ENCODE measurements at regions not wholly inside any gene's neighbourhood (a gene's known extent, or its start where the extent isn't known, plus 50 kb on each side); places are given as distances from the start of the nearest gene placed in this dataset.

GRCh38 chr14:97539884-97540283 is 742.7 kb downstream of the VRK1 start:
- DNase-seq = no peak

- DNase-seq = no peak
These were observed 746.0 kb downstream of the VRK1 start for GRCh38 chr14:97543221-97543620.

- DNase-seq = no peak
These were observed 746.6 kb downstream of the VRK1 start for GRCh38 chr14:97543816-97544215.

- no peak for DNase-seq
These were observed 747.4 kb downstream of the VRK1 start for GRCh38 chr14:97544571-97544970.

- no peak for DNase-seq
These were observed 749.5 kb downstream of the VRK1 start for GRCh38 chr14:97546491-97547230.

- no peak for DNase-seq
These were observed 753.3 kb downstream of the VRK1 start for GRCh38 chr14:97550463-97550862.

GRCh38 chr14:97554597-97554996 is 757.4 kb downstream of the VRK1 start:
- DNase-seq = no peak

GRCh38 chr14:97564334-97564733 is 767.2 kb downstream of the VRK1 start:
- DNase-seq = no peak

- no peak for DNase-seq
These were observed 774.0 kb downstream of the VRK1 start for GRCh38 chr14:97571201-97571600.

GRCh38 chr14:97571866-97572555 is 774.8 kb downstream of the VRK1 start:
- no peak for DNase-seq

GRCh38 chr14:97572583-97573458 is 775.6 kb downstream of the VRK1 start:
- no peak for DNase-seq

GRCh38 chr14:97575677-97576076 is 778.5 kb downstream of the VRK1 start:
- no peak for DNase-seq

- DNase-seq = no peak
These were observed 781.9 kb downstream of the VRK1 start for GRCh38 chr14:97578982-97579548.

- no peak for DNase-seq
These were observed 783.8 kb downstream of the VRK1 start for GRCh38 chr14:97581016-97581415.

GRCh38 chr14:97582022-97582421 is 784.8 kb downstream of the VRK1 start:
- no peak for DNase-seq

- no peak for DNase-seq
These were observed 787.3 kb downstream of the VRK1 start for GRCh38 chr14:97584528-97584927.

- no peak for DNase-seq
These were observed 795.3 kb downstream of the VRK1 start for GRCh38 chr14:97592341-97592980.

- no peak for DNase-seq
These were observed 797.1 kb downstream of the VRK1 start for GRCh38 chr14:97594306-97594705.

GRCh38 chr14:97602438-97603117 is 805.4 kb downstream of the VRK1 start:
- no peak for DNase-seq

- DNase-seq = no peak
These were observed 806.0 kb downstream of the VRK1 start for GRCh38 chr14:97603201-97603600.

GRCh38 chr14:97604731-97605130 is 807.5 kb downstream of the VRK1 start:
- DNase-seq = no peak

- no peak for DNase-seq
These were observed 821.2 kb downstream of the VRK1 start for GRCh38 chr14:97618401-97618800.

Measured in NCI-H774 (cell line).